HG03064 (cell line): ENCODE measurements at regions not wholly inside any gene's neighbourhood (a gene's known extent, or its start where the extent isn't known, plus 50 kb on each side); places are given as distances from the start of the nearest gene placed in this dataset.
"Not testable (repeated sequence)": the region's sequence is repeated elsewhere in the genome, so short reads cannot be mapped to it uniquely, and the experiment has no call there.

ENCODE experiments used
- ATAC-seq: cut with Tn5 transposase; IDR thresholded peaks from one replicate; pipeline ENCODE4 v1.9.1; 2021; ENCODE audit warnings: low read depth; ENCODE audit not compliant: unreplicated experiment

DNA sequence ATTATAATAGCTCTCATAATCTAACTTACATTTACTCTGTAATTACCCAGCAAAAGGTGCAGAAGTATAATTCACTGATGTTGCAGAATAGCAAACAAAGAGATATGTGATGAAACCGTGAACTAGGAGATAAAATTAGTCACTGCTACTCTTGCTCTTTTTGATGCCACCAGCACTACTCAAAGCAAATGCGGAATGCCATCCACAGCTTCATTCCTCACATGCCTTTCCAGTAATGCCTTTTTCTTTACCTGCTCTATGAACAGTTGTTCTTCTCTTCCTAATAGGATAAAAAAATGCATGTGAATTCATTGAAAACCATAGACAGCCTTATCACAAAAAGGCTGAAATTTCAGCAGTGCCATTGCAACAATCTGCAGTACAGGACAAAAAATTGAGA lies 1129.5 kb downstream of the DIAPH3 start:
- no peak for ATAC-seq

- ATAC-seq: no peak
Observed at GRCh38 chr13:59038824-59039223, 1124.9 kb downstream of the DIAPH3 start.

- no peak for ATAC-seq
Observed at GRCh38 chr13:59043016-59043415, 1120.7 kb downstream of the DIAPH3 start.

- ATAC-seq: no peak
Observed at GRCh38 chr13:59047546-59047945, 1116.2 kb downstream of the DIAPH3 start.

DNA sequence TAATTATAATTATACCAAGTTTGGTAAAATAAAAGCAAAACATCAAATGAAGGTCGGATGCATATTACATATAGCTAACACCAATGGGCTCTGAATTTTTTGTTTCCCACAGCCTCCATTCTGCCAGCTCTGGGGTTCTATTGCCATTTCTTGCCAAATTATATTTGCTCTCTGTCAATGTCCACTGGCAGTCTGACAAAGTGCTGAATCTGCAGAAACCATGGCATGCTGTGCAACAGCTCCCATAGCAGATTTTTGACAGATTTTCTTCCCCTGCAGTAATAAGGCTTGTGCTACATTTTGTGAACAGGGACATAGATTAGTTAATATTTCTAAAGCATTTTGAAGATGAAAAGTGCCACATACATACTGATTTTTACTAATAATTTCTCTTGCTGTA lies 1102.1 kb downstream of the DIAPH3 start:
- no peak for ATAC-seq

DNA sequence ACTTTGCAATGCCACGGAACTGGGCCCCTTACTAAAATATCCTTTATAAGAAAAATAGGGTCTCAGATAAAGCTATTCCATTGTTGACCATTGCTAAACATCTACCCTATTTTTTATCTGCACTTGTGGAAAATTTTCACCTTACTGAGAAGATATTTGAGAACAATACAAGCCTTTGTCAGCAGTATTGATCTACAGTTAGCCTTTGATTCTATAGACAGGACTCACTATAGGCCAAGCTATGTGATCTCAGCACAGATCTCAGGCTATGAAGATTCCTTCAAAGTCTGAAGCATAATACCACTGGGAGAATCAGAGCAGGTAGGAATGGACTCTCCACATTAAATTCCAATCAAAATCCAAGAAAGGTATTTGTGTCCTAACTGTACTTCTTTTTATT lies 1099.7 kb downstream of the DIAPH3 start:
- ATAC-seq: no peak

- ATAC-seq: not testable (repeated sequence)
Observed at GRCh38 chr13:59076386-59076785, 1087.3 kb downstream of the DIAPH3 start.

- no peak for ATAC-seq
Observed at GRCh38 chr13:59086147-59086546, 1077.6 kb downstream of the DIAPH3 start.

DNA sequence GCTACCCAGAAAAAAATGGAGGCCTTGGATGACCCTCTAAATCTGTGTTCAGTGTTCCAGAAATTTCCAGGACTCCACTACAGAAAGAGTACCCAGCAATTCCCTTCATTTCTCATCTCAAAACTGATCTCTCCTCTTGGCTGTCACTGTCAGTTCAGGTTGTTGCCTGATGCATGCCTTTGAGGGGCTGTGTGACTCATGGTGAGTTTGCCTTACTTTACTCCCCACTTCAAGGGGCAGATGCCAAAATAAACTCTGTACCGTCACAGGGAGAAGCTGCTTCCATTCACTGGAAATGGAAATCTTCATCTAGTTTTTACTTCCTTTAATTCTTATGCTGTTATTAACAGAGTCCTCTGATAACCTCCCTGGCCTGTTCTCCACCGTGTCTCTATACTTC lies 1075.0 kb downstream of the DIAPH3 start:
- no peak for ATAC-seq

- no peak for ATAC-seq
Observed at GRCh38 chr13:59094181-59094580, 1069.5 kb downstream of the DIAPH3 start.

- no peak for ATAC-seq
Observed at GRCh38 chr13:59099182-59099974, 1064.3 kb downstream of the DIAPH3 start.

DNA sequence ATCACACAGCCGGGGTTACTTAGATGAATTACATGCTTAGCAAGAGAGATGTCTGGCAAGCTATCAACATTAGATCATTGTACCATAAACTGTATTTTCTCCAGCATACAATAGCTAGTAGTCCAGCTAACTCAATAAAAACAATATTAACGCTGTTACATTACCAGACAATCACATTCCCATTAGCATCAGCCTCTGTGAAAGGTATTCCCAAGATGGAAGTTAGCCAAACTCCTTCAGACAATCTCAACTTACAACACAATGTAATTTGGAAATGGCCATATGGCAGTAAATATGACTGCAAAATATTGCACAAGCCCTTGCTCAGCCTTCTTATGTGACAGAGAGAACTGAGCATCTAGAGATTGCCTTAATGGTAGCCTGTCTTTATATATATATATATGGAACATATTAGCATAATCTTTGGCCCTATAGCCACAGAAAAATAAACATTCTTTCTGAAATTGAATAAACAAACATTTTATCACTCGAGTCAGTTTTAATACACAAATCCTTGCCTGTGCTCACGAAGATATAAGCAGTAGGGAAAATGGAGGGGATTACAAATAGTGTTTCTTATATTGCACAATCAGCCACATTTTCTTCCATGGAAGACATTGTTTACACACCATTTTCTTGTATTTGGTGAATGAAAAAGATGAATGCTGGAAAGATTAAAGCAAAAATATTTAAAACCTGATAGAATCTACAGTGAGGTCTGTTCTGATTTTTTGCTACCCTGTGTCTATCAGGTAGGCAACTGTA lies 1060.5 kb downstream of the DIAPH3 start:
- no peak for ATAC-seq

GRCh38 chr13:59111751-59112171 lies 1052.0 kb downstream of the DIAPH3 start:
- no peak for ATAC-seq

- ATAC-seq: no peak
Observed at GRCh38 chr13:59112221-59112718, 1051.5 kb downstream of the DIAPH3 start.

- ATAC-seq: no peak
Observed at GRCh38 chr13:59119475-59119874, 1044.3 kb downstream of the DIAPH3 start.

DNA sequence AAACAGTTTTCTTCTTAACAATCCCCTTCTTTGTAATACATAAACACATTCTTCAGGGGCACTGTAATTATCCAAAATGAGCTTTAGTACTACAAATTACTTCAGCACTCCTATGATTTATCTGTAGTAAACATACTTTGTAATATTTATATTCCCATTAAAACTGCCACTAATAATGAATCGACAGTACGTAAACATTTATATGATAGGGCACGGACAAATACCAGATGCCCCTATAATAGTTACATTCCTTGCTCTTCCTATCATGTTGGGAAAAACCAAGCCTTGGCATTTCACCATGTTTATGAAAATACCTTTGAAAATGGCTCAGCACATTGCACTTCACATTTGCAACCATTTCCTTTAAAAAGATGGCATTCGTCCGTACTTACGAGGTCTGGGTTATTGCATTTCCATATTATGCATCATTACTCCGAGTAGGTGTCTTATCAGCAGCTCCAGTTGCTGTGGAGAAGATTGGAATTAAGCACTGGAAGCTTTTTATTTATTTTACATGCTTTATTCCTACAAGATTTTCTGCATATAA lies 1043.4 kb downstream of the DIAPH3 start:
- ATAC-seq: no peak

- no peak for ATAC-seq
Observed at GRCh38 chr13:59121507-59121906, 1042.2 kb downstream of the DIAPH3 start.

DNA sequence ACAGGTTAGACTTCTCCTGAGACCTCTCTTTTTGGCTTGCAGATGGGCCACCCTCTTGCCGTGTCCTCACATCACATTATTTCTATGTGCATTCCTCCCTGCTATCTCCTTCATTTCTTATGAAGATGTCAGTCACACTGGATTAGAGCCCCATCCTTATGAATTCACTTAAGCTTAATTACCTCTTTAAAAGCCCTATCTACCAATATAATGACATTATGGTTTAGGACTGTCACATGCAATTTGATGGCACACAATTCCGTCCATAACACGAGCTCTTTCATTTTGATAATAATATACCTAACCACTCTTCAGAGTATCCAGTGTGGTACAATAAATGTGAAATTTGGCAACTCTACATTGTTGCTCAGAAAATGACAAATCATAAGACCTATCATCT lies 1037.3 kb downstream of the DIAPH3 start:
- ATAC-seq: no peak

DNA sequence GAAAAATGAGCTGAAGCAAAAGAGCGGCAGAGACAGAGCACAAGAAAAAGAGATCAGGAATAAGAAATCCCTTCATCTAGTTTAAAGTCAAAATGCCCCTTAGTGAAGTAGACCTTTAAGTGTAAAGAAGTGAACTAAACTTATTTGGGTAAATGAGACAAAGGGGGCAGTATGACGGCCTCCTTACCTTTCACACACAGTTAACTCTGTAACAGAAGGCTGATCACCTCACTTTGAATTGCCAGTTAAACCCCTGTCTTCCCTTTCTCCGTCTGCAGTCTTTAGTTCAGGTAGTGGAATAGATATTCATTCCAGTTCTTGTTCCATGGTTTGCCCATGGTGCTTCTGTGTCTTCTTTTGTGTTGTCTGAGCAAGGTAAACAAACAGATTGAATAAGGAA lies 1029.8 kb downstream of the DIAPH3 start:
- ATAC-seq: no peak

- ATAC-seq: no peak
Observed at GRCh38 chr13:59144700-59145099, 1019.0 kb downstream of the DIAPH3 start.

GRCh38 chr13:59145381-59145780 lies 1018.3 kb downstream of the DIAPH3 start:
- ATAC-seq: no peak
